GM12874 (cell line): ENCODE measurements at regions not wholly inside any gene's neighbourhood (a gene's known extent, or its start where the extent isn't known, plus 50 kb on each side); places are given as distances from the start of the nearest gene placed in this dataset.

Source experiments
- CTCF ChIP-seq: IDR thresholded peaks from 2 replicates; pipeline ENCODE4 v1.5.1; 2011; ENCODE audit warnings: low read depth, mild to moderate bottlenecking, control low read depth, low read length, moderate library complexity; ENCODE audit not compliant: insufficient read depth

DNA sequence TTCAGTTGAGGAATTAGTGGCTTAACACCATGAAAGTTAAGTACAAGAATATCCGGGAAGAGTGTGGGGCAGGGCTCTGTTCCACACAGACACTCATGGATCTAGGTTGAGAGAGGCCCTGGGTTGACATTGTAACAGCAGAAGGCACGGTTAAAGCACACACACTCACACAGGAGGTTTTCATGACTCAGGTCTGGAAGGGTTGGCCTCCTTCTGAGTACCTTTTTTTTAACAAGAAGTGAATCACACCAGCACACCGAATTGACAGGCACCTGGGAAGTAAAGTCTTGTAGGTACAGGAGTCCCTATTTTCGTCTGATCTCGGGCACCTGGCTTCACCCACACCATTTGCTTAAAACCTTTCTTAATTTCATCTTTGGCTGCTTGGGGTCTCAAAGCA, 509.4 kb upstream of the ADARB2 start:
- TF ChIP-seq CTCF, result no peak

DNA sequence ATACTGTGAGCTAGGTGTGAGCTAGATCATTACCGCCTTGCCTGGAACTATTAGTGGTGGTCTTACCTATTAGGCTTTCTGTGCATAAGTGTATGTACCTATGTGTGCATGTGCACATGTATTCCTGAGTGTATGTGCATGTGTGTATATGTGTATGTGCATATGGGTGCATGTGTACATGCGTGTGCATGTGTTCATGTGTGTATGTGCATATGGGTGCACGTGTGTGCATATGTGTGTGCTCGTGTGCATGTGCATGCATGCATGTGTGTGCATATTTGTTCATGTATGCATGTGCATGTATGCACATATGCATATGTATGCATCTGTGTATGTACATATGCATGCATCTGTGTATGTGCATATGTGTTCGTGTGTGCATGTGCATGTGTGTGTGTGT, 508.3 kb upstream of the ADARB2 start:
- TF ChIP-seq CTCF, result no peak

- no peak for TF ChIP-seq CTCF
Measured at GRCh38 chr10:2244471-2244870, 507.1 kb upstream of the ADARB2 start.

DNA sequence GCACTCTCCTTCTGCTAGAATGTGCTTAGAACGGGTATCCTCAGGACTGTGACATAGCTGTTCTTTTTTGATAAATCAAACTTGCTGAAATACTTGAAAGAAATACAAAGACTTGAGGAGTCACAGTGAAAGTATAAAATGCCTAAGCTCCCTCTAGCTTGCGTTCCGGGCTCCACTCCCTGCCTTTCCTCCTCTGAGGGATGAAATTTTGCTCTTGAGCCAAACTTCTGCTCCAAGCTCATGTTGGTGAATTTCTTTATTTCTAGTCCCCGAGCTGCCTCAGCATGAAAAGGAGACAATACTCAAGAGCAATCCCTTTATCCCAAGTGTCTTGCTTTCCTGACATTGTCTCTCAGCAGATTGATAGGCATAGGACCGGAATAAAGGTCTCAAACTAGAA, 499.6 kb upstream of the ADARB2 start:
- TF ChIP-seq CTCF, result no peak

DNA sequence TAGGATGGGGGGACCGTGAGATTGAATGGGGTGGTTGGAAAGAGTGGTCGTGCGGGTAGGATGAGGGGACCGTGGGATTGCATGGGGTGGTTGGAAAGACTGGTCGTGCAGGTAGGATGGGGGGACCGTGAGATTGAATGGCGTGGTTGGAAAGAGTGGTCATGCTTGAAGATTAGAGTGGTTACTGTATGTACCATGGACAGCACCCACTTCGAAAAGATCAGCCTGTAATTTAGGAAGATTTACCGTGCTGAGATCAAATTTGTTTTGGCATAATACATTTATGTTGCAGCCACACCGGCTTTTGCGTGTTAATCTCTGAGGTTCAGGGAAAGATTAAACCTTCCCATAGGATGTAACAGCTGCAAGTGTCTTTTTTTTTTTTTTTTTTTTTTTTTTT, 495.2 kb upstream of the ADARB2 start:
- TF ChIP-seq CTCF, result no peak

DNA sequence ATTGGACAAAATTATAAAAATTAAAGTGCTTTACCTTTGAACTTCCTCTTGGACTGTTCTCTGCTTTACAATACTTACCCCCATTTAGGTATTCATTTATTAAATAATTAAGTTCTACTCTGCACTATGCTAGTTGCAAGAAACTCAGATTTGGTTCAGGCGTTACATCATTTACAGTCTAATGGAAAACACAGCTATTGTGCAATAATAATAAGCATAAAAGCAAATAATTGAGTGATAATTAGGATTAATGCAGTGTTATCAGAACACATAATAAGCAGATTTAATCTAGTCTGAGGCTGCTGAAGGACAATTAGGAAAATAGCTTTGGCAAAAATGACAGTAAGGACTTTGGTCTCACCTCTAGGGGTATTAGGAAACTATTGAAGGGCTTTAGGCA, 493.2 kb upstream of the ADARB2 start:
- no peak for TF ChIP-seq CTCF

DNA sequence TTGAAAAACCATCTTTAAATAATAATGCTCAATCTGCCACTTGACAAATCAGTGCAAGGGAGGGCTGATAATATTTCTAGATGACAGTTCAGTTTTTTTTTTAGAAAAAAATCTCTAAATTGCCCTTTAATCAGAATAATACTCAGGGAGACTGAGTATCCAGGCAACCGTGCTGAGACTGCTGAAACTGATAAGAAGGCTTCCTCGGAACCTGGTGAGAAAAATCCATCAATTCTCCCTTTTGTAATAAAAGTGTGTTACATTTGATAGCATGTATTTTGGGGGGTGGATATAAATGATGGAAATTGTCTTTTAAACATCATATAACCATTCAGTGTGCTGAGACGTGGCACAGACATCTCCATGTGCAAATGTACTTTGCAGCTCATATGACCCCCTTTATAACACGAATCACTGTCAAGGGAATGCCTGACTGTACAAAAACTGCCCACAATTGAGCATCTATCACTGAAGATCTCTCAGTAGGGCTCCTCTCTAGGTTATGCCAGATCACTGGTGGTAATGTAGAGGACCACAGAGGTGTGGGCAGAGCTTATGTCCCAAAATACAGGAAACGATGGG, 491.1 kb upstream of the ADARB2 start:
- TF ChIP-seq CTCF, result no peak

- TF ChIP-seq CTCF, result no peak
Measured at GRCh38 chr10:2225609-2226008, 488.3 kb upstream of the ADARB2 start.
